Aorta (tissue), 5 donors: ENCODE measurements at regions not wholly inside any gene's neighbourhood (a gene's known extent, or its start where the extent isn't known, plus 50 kb on each side); places are given as distances from the start of the nearest gene placed in this dataset.

Experiments used
- ATAC-seq: fragments of 200-7000 bp; cut with Tn5 transposase; one replicate; pipeline ENCODE4 v1.9.1; 2022; ENCODE audit warnings: moderate library complexity; ENCODE audit not compliant: low FRiP score
- DNase-seq, 2 donors: peaks; one replicate each; pipeline ENCODE4 v3.0.0-alpha.2; 2020
- H3K27ac ChIP-seq, 2 donors: one replicate each; pipeline ENCODE4 v1.5.1; 2013; ENCODE audit warnings: low read length in 2 of 2, mild to moderate bottlenecking in 2 of 2, moderate library complexity in 2 of 2, control low read depth in 1 of 2, inconsistent platforms in 1 of 2, low read depth in 1 of 2
- H3K27me3 ChIP-seq, 2 donors: one replicate each; pipeline ENCODE4 v1.6.1; 2013; ENCODE audit warnings: control low read depth in 1 of 2, low read length in 1 of 2, mild to moderate bottlenecking in 1 of 2, moderate library complexity in 1 of 2; ENCODE audit not compliant: insufficient read depth in 2 of 2, control insufficient read depth in 1 of 2
- H3K36me3 ChIP-seq, 2 donors: one replicate each; pipeline ENCODE4 v1.6.1; 2013; ENCODE audit warnings: control low read depth in 1 of 2, low read length in 1 of 2, mild to moderate bottlenecking in 1 of 2; ENCODE audit not compliant: insufficient read depth in 2 of 2, control insufficient read depth in 1 of 2
- H3K4me1 ChIP-seq, 2 donors: one replicate each; pipeline ENCODE4 v1.6.1; 2013; ENCODE audit warnings: low read length in 2 of 2, control low read depth in 1 of 2, mild to moderate bottlenecking in 1 of 2, moderate library complexity in 1 of 2; ENCODE audit not compliant: insufficient read depth in 2 of 2, control insufficient read depth in 1 of 2
- H3K4me3 ChIP-seq, 2 donors: one replicate each; pipeline ENCODE4 v1.5.1; 2013; ENCODE audit warnings: low read length in 2 of 2, control low read depth in 1 of 2, mild to moderate bottlenecking in 1 of 2
- H3K9me3 ChIP-seq: one replicate; pipeline ENCODE4 v1.6.1; 2013; ENCODE audit warnings: mild to moderate bottlenecking, low read length; ENCODE audit not compliant: control insufficient read depth
- WGBS, 2 donors: extraction: QIAGEN DNeasy Blood & Tissue Kit; methylation state at CpG; one replicate each; pipeline ENCODE4 v1.1.7; 2013; 5-methylcytosine and 5-hydroxymethylcytosine counted together
- intact Hi-C, 2 donors: fragments of 100-400 bp; cut with DNase I; formaldehyde crosslinking; loops; one replicate each; pipeline versions ENCODE4 v1.14.2 to v1.15.0; 2022
- donor health status: healthy with polysubstance abuse.
- donor health status: Bipolar disorder and iron deficiency.
- donor health status: DM: no; HTN: no; CAD: no.
- donor health status: DM: no; HTN: no; CAD: no.
- donor health status: DM: yes; HTN: yes; CAD: no.

DNA sequence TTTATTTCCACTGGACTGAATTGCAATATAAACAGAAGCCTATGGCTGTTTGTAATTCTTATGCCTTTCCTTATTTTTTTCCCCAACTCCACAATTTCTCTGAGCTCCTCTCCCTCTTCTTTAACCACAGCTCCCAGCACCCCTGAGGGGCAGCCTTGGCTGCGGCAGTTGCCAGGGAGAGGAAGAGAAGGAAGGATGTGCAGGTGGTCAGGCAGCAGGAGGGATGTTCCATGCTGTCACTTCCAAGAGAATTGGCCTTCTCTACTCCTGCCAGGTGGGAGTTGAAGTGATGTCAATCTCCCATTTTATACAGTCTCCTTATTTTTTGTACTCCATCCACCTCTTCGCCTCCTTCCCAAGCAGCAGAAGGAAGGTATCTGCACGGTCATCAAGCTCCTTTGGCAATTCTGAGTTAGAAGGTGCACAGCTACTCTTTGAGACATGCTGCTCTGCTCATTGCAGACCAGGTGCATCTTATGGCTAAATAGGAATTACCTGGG, 343.3 kb upstream of the RPS6KA3 start:
- intact Hi-C loops: no loop called here
- Histone ChIP-seq H3K9me3 (no peaks in the 10 kb centered on the region), H3K27me3 (no peaks in the 10 kb centered on the region), H3K4me1 (no peaks in the 10 kb centered on the region), H3K36me3 (no peaks in the 10 kb centered on the region), H3K27ac (no peak overlapping the region), H3K4me3 (no peak overlapping the region)
- WGBS, 2 donors: 79 to 83% methylated on average over 3 of the region's 3 CpGs
- no peak for ATAC-seq
- DNase-seq: no peak

DNA sequence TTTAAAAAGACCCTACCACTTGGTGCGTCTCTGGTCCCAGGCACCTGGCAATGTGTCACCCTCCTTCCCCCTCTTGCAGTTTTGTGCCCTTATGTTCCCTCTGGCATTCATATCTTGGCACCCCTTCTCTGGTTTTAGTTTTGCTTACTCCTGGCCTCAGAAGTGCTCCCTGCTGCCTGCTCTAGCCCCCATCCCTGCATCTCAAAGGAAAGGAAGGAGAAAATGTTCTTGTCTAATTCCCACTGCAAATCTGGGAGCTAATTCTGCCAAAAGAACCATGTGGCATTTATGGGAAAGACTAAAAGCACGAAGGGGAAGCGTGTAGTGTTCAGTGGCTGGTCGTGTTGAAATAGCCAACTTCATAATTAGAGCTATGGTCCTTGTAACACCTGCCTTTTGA, 340.1 kb upstream of the RPS6KA3 start:
- H3K4me1 ChIP-seq: no peaks in the 10 kb centered on the region
- no peaks in the 10 kb centered on the region for H3K27me3 ChIP-seq
- no peak for ATAC-seq
- no peaks in the 10 kb centered on the region for H3K9me3 ChIP-seq
- H3K36me3 ChIP-seq: no peaks in the 10 kb centered on the region
- no peak for DNase-seq
- intact Hi-C loops: no loop called here
- WGBS, 2 donors: 70 to 71% methylated on average over 4 of the region's 4 CpGs
- no peak overlapping the region for H3K4me3 ChIP-seq
- H3K27ac ChIP-seq: no peak overlapping the region

DNA sequence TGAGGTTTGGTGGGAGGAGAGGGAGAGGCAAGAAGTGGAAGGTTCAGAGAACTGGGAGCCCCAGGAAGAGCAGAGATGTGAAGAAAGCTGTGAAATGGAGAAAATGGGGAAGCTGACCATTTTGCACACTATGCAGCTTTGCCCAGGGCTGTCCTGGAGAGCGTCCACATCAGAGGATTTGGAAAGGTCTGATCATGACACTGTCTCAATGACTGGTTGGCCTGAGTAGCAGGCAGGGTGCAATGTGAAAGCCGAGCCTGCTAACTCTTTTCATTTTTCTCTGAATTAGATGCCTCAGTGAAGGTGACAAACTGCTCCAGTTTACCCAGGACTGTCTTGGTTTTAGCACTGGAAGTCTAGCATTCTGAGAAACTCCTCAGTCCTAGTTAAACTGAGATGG, 330.1 kb upstream of the RPS6KA3 start:
- DNase-seq: no peak
- no peaks in the 10 kb centered on the region for H3K9me3 ChIP-seq
- intact Hi-C loops: no loop called here
- no peaks in the 10 kb centered on the region for H3K36me3 ChIP-seq
- no peak overlapping the region for H3K27ac ChIP-seq
- no peak overlapping the region for H3K4me3 ChIP-seq
- H3K4me1 ChIP-seq: no peaks in the 10 kb centered on the region
- 58 to 59% methylated on average over 2 of the region's 2 CpGs for WGBS, 2 donors
- no peak for ATAC-seq
- no peaks in the 10 kb centered on the region for H3K27me3 ChIP-seq

DNA sequence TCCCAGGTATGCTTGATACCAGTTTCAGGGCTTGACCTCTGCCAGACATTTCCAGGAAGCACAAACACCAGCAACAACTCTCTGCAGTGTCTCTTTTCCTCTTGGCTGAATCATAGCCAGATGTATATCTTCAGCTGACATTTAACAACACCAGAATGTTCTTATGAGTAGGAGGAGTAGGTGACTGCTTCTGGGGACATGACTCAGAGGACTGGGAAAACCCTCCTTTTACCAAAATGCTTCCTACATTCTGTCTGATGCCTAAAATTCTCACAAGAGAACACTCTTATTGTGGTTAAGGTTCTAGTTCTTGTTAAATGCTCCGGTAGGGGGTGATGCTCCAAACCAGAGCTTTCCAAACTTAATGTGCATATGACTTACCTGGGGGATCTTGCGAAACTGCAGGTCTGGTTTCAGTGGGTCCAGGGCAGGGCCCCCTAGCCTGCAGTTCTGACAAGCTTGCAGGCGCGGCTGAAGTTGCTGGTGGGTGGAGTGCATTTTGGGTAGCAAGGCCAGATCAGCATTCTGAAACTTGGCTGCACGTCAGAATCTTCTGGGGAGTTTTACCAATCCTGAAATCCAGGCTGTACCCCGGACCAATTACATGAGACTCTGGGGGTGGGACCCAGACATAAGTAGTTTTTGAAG, 329.3 kb upstream of the RPS6KA3 start:
- H3K27me3 ChIP-seq: no peaks in the 10 kb centered on the region
- no peaks in the 10 kb centered on the region for H3K36me3 ChIP-seq
- H3K9me3 ChIP-seq: no peaks in the 10 kb centered on the region
- ATAC-seq (no peak), DNase-seq (no peak)
- H3K4me1 ChIP-seq: no peaks in the 10 kb centered on the region
- no peak overlapping the region for H3K4me3 ChIP-seq
- intact Hi-C loops: no loop called here
- WGBS, 2 donors: 55 to 59% methylated on average over 6 of the region's 6 CpGs
- H3K27ac ChIP-seq: no peak overlapping the region

DNA sequence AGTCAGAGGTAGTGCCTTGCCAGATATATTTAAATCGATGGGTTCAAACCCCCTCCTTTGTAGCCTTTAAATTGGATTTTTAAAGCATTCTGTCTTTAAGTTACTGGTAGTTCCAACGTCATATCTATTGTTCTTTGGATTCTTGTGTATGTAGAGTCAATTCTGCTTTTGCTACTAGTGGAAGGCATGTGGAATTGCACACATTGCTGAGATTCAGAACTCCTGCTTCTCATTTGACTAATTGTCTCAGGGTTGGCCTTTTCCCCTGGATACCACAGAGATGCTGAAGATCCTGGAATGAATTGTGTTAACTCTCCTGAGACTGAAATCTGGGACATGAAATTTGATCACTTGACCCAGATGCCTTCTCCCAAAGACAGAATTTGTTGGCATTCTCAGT, 328.3 kb upstream of the RPS6KA3 start:
- H3K4me3 ChIP-seq: no peak overlapping the region
- no peaks in the 10 kb centered on the region for H3K36me3 ChIP-seq
- H3K27ac ChIP-seq: no peak overlapping the region
- no peaks in the 10 kb centered on the region for H3K4me1 ChIP-seq
- intact Hi-C loops: no loop called here
- no peaks in the 10 kb centered on the region for H3K27me3 ChIP-seq
- H3K9me3 ChIP-seq: no peaks in the 10 kb centered on the region
- 36 to 41% methylated on average over 2 of the region's 2 CpGs for WGBS, 2 donors
- no peak for DNase-seq
- ATAC-seq: no peak

DNA sequence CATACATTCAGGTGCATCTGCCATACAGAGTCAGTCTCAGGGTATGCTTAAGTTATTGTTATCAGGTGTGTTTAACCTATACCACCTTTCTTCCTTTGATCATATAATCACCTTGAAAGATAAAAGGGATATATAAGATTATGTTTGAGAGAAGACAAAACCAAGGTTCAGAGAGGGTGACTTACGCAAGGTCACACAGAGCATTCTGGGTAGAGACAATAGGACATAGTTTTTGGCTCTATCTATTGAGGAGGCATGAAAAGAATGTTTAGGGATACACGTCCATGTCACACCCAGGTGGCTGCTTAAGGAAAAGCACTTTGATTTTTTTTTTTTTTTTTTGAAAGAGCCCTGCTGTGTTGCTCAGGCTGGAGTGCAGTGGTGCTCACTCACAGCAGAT, 327.1 kb upstream of the RPS6KA3 start:
- no peaks in the 10 kb centered on the region for H3K9me3 ChIP-seq
- ATAC-seq (no peak), DNase-seq (no peak)
- intact Hi-C loops: no loop called here
- no peaks in the 10 kb centered on the region for H3K27me3 ChIP-seq
- H3K36me3 ChIP-seq: no peaks in the 10 kb centered on the region
- no peak overlapping the region for H3K4me3 ChIP-seq
- no peak overlapping the region for H3K27ac ChIP-seq
- no peaks in the 10 kb centered on the region for H3K4me1 ChIP-seq
- 66 to 79% methylated on average over 2 of the region's 2 CpGs for WGBS, 2 donors

DNA sequence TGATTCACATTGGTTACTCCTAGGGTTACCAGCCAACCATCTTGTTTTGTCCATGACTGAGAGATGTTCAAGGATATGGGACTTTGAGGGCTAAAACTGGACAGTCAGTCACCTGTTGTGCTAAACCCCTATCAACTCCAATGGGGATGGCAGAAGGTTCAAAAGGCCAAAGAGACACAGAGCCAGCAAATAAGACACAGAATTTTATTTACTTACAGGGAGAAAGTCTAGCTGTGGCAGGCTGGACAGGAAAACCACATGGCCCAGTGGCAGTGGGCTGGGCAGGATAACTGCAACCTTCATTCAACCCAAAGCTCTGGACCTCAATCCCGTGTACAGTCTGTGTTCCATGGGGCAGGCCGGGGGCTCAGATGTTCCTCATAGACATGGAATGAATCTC, 326.7 kb upstream of the RPS6KA3 start:
- ATAC-seq (no peak), DNase-seq (no peak)
- intact Hi-C loops: no loop called here
- Histone ChIP-seq H3K9me3 (no peaks in the 10 kb centered on the region), H3K4me3 (no peak overlapping the region), H3K27me3 (no peaks in the 10 kb centered on the region), H3K4me1 (no peaks in the 10 kb centered on the region), H3K36me3 (no peaks in the 10 kb centered on the region), H3K27ac (no peak overlapping the region)
- WGBS, 2 donors: 63 to 90% methylated on average over 2 of the region's 2 CpGs

DNA sequence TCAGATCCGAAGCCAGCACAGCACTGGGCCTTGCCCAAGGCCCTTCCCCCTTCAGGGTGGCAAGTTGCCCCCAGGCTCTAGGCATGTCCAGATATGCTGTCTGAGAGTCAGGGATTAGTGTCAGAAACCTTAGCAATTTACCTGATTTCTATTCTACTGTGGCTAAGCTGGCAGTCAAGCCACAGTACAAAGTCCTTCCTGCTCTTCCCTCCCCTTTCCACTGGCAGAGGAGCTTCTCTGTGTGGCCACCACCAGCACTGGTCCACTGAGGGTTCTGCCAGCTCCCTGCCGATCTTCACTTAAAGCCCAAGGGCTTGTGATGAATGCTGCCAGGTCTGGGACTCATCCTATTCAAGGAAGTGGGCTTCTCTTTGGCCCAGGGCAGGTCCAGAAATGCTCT, 324.5 kb upstream of the RPS6KA3 start:
- Histone ChIP-seq H3K27ac (no peak overlapping the region), H3K36me3 (no peaks in the 10 kb centered on the region), H3K4me3 (no peak overlapping the region), H3K9me3 (no peaks in the 10 kb centered on the region), H3K27me3 (no peaks in the 10 kb centered on the region), H3K4me1 (no peaks in the 10 kb centered on the region)
- DNase-seq: no peak
- WGBS, 2 donors: 53 to 71% methylated on average over 2 of the region's 2 CpGs
- no peak for ATAC-seq
- intact Hi-C loops: no loop called here

DNA sequence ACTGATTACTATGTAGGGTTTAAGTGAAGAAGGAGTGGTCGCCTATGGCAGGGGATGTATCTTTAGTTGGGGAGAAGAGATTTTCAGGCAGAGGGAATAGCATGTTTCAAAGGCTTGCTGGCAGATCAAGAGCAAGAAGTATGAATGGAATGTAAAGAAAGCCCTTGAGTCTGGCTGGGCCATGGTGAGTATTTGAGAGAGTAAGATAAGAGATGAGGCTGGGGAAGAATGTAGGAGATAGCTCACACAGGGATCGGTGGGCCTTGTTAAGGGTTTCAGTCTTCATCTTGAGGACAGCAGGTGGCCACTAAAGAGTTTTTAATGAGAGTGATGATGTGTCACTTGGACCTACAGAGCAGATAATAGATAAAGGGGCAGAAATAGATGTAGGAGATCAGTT, 319.1 kb upstream of the RPS6KA3 start:
- H3K4me1 ChIP-seq: no peaks in the 10 kb centered on the region
- intact Hi-C loops: no loop called here
- ATAC-seq: no peak

More for the DNA sequence above, 319.1 kb upstream of the RPS6KA3 start:
- 58 to 68% methylated on average over 2 of the region's 2 CpGs for WGBS, 2 donors
- Histone ChIP-seq H3K36me3 (no peaks in the 10 kb centered on the region), H3K4me3 (no peak overlapping the region), H3K27ac (no peak overlapping the region), H3K27me3 (no peaks in the 10 kb centered on the region), H3K9me3 (no peaks in the 10 kb centered on the region)
- DNase-seq: no peak
